Heart right ventricle (tissue), 16 donors: ENCODE measurements at regions not wholly inside any gene's neighbourhood (a gene's known extent, or its start where the extent isn't known, plus 50 kb on each side); places are given as distances from the start of the nearest gene placed in this dataset.

ENCODE experiments used
- ATAC-seq, 8 donors: fragments of 200-7000 bp; cut with Tn5 transposase; one replicate each; pipeline ENCODE4 v1.9.1; 2020; ENCODE audit warnings: mild to moderate bottlenecking in 8 of 8, moderate library complexity in 8 of 8, moderate number of reproducible peaks in 1 of 8
- DNase-seq, 2 donors: peaks; one replicate each; pipeline ENCODE4 v3.0.0-alpha.2; 2020
- H3K27ac ChIP-seq, 10 donors: fragments of 200-600 bp; sonication (generic) in 2 of 10; one replicate each; pipeline versions ENCODE4 v1.5.0 to v1.8.0; 2020 to 2022; ENCODE audit warnings: mild to moderate bottlenecking in 3 of 10
- H3K27me3 ChIP-seq, 7 donors: fragments of 200-600 bp; one replicate each; pipeline ENCODE4 v1.8.0; 2021 to 2022; ENCODE audit warnings: mild to moderate bottlenecking in 2 of 7
- H3K36me3 ChIP-seq, 9 donors: fragments of 200-600 bp; sonication (generic) in 1 of 9; one replicate each; pipeline versions ENCODE4 v1.5.0 to v1.8.0; 2020 to 2022; ENCODE audit warnings: mild to moderate bottlenecking in 2 of 9
- H3K4me1 ChIP-seq, 9 donors: fragments of 200-600 bp; sonication (generic) in 1 of 9; one replicate each; pipeline versions ENCODE4 v1.5.0 to v1.8.0; 2020 to 2022; ENCODE audit warnings: mild to moderate bottlenecking in 4 of 9
- H3K4me3 ChIP-seq, 10 donors: fragments of 200-600 bp; sonication (generic) in 2 of 10; one replicate each; pipeline versions ENCODE4 v1.5.0 to v1.8.0; 2020 to 2022; ENCODE audit warnings: mild to moderate bottlenecking in 7 of 10, moderate library complexity in 2 of 10
- H3K9me3 ChIP-seq, 11 donors: fragments of 200-600 bp in 10 of 11; sonication (generic) in 2 of 11; one replicate each; pipeline versions ENCODE4 v1.5.0 to v1.8.0; 2013 to 2022; ENCODE audit warnings: mild to moderate bottlenecking in 2 of 11, control low read depth in 1 of 11, moderate library complexity in 1 of 11
- WGBS, 2 donors: extraction: QIAGEN DNeasy Blood & Tissue Kit; methylation state at CpG; one replicate each; pipeline ENCODE4 v1.1.7; 2013; ENCODE audit warnings: inconsistent platforms in 1 of 2; 5-methylcytosine and 5-hydroxymethylcytosine counted together
- intact Hi-C, 10 donors: fragments of 100-400 bp; cut with DNase I; formaldehyde crosslinking; loops; one replicate each; pipeline versions ENCODE4 v1.11.1 to v1.14.2; 2022
- TF ChIP-seq, protein P1 (sequence below), 9 donors: fragments of 200-600 bp; sonication (generic) in 2 of 9; IDR thresholded peaks; one replicate each; pipeline versions ENCODE4 v1.5.0 to v1.8.0; 2021 to 2022; ENCODE audit warnings: antibody characterized with exemption in 9 of 9, mild to moderate bottlenecking in 5 of 9, moderate library complexity in 1 of 9
- donor health status: Arrhythmogenic right ventricular cardiomyopathy.
- donor health status: ischemic (EF 13 %, LVEDD 7.1; RV severe dilation, severe dysfunction).
- donor health status: healthy with polysubstance abuse.
- donor health status: DM: no; HTN: yes; CAD: no.
- donor health status: DM: no; HTN: no; CAD: no.
- donor health status: ischemic (EF 25% LVEDD 6.9; RV normal size, moderate dysfunction).
- donor health status: ischemic (EF 25% LVEDD 5.7; RV mildly dilated, moderate dysfunction).
- donor health status: healthy.
- donor health status: DM: yes; HTN: yes; CAD: no.
- donor health status: Ischemic cardiomyopathy.
- donor health status: ischemic (EF 35%, LVEDD 5.7; RV mildly dilated, moderate dysfunction).
- donor health status: nonischemic (EF 11% LVEDD 7.7; RV severe dilation, severe dysfunction).
- donor health status: DM: yes; HTN: yes; CAD: no.
- donor health status: PGD.
- donor health status: ischemic (EF 29% LVEDD 5.4; RV normal size, mild dysfunction).
- donor health status: nonischemic (EF 23%, LVEDD 6.1; RV moderate dilation, normal function).

DNA sequence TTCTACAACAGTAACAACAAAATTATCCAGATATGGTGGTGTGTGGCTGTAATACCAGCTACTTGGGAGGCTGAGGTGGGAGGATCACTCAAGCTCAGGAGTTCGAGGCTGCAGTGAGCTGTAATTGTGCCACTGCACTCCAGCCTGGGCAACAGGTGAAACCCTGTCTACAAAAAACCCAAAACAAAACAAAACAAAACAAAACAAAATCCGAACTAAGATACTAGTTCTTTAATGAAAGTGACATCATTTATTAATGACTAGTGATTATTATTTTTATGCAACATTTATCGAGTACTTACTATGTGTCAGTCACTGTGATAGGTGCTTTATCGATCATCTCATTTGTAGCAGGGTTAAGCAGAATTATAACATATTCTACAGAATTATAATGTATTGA, 196.9 kb upstream of the GDNF start:
- intact Hi-C loops, result no loop called here
- no peak overlapping the region for H3K4me3 ChIP-seq
- TF ChIP-seq, protein P1, sequence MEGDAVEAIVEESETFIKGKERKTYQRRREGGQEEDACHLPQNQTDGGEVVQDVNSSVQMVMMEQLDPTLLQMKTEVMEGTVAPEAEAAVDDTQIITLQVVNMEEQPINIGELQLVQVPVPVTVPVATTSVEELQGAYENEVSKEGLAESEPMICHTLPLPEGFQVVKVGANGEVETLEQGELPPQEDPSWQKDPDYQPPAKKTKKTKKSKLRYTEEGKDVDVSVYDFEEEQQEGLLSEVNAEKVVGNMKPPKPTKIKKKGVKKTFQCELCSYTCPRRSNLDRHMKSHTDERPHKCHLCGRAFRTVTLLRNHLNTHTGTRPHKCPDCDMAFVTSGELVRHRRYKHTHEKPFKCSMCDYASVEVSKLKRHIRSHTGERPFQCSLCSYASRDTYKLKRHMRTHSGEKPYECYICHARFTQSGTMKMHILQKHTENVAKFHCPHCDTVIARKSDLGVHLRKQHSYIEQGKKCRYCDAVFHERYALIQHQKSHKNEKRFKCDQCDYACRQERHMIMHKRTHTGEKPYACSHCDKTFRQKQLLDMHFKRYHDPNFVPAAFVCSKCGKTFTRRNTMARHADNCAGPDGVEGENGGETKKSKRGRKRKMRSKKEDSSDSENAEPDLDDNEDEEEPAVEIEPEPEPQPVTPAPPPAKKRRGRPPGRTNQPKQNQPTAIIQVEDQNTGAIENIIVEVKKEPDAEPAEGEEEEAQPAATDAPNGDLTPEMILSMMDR (IDR thresholded peaks at IDR 0.05), result no peak
- H3K27me3 ChIP-seq, result no peaks in the 10 kb centered on the region
- no peak for DNase-seq
- 64 to 65% methylated on average over 4 of the region's 4 CpGs for WGBS, 2 donors
- no peaks in the 10 kb centered on the region for H3K4me1 ChIP-seq
- H3K27ac ChIP-seq, result no peak overlapping the region
- H3K9me3 ChIP-seq, result no peaks in the 10 kb centered on the region
- H3K36me3 ChIP-seq, result no peaks in the 10 kb centered on the region
- no peak for ATAC-seq

DNA sequence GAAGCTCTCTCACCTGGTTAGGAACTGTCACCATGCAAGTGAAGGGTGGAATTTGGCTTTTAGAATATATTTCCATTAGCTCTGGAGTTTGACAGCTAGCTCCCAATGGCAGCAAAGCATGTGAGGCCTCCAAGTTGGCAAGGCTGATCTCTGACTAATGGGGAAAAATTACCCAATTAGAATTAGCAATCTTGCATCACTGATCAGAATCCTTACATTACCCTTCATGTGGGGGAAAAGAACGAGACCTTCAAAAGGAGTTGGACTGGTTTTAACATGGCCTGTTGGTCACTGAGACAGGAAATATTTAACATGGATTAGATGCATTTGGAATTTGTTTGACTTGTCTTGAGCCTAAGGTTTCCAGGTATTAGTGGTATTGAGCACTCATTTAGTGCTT, 192.3 kb upstream of the GDNF start:
- Histone ChIP-seq H3K9me3 (no peaks in the 10 kb centered on the region), H3K4me3 (no peak overlapping the region), H3K27me3 (no peaks in the 10 kb centered on the region), H3K27ac (no peak overlapping the region), H3K4me1 (no peaks in the 10 kb centered on the region), H3K36me3 (no peaks in the 10 kb centered on the region)
- ATAC-seq (no peak), DNase-seq (no peak)
- WGBS, 2 donors, result 66 to 74% methylated on average over 1 of the region's 1 CpG
- intact Hi-C loops, result no loop called here
- TF ChIP-seq, protein P1 (IDR thresholded peaks at IDR 0.05), result no peak

DNA sequence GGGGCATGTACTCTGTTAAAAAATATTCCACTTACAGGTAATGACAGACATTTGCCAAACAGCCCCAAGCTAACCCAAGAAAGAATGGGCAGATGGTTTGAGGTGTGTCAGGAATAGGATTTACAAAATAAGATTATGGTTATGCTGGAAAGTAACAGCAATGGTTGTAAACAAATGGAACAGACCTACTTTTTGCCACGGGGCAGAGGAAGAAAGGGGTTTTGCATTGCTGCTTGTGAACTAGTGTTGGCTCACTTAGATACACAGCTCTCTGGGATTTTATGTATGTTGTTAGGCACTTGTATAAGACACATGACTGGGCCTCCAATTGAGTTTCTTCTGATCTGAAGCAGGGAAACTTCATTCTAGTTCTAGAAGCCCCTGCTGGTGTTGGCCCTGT, 191.5 kb upstream of the GDNF start:
- H3K27ac ChIP-seq, result no peak overlapping the region
- WGBS, 2 donors, result 78 to 91% methylated on average over 1 of the region's 1 CpG
- H3K36me3 ChIP-seq, result no peaks in the 10 kb centered on the region
- intact Hi-C loops, result no loop called here
- TF ChIP-seq, protein P1 (IDR thresholded peaks at IDR 0.05), result no peak
- H3K4me3 ChIP-seq, result no peak overlapping the region
- no peaks in the 10 kb centered on the region for H3K4me1 ChIP-seq
- H3K9me3 ChIP-seq, result no peaks in the 10 kb centered on the region
- ATAC-seq (no peak), DNase-seq (no peak)
- H3K27me3 ChIP-seq, result no peaks in the 10 kb centered on the region

DNA sequence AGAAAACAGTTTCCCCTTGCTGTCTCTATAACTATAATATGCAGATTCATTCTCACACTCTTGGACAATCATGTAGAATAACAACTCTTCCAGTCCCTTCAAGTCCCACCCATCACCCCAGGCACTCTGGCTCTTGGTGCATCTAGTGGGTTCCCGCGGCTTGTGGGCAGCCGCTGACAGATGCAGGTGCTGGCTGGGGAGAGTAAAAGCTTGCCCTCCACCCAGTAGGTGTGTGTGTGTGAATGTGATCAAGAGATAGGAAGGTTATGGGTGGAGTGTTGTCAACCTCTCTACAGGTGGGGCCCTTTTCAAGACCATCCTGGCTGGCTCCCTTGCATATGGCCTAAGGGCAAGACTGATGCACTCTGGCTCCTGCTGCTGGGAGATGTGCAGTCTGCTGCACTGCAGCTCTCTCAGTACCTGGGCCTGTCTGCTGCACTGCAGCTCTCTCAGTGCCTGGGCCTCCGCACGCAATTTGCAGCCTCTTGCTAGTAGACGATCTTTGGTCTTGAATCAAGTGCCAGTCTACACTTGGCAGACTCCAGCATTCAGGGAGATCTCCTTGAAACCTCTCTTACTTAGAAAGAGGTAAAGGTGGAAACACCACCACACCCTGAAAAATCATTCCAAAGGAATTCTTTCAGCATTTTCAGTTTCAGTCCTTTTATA, 189.7 kb upstream of the GDNF start:
- 94 to 97% methylated on average over 6 of the region's 6 CpGs for WGBS, 2 donors
- Histone ChIP-seq H3K36me3 (no peaks in the 10 kb centered on the region), H3K27me3 (no peaks in the 10 kb centered on the region), H3K4me3 (no peak overlapping the region), H3K4me1 (no peaks in the 10 kb centered on the region), H3K27ac (no peak overlapping the region), H3K9me3 (no peaks in the 10 kb centered on the region)
- intact Hi-C loops, result no loop called here
- TF ChIP-seq, protein P1 (IDR thresholded peaks at IDR 0.05), result no peak
- no peak for DNase-seq
- ATAC-seq, result no peak
